Right lobe of liver (tissue), 6 donors: ENCODE measurements at regions not wholly inside any gene's neighbourhood (a gene's known extent, or its start where the extent isn't known, plus 50 kb on each side); places are given as distances from the start of the nearest gene placed in this dataset.

Source experiments
- ATAC-seq, 4 donors: fragments of 200-7000 bp; cut with Tn5 transposase; one replicate each; pipeline ENCODE4 v1.9.1; 2020; ENCODE audit warnings: mild to moderate bottlenecking in 4 of 4, moderate library complexity in 4 of 4
- DNase-seq, 3 donors: peaks; one replicate each; pipeline ENCODE4 v3.0.0-alpha.2; 2020
- H3K27ac ChIP-seq, 3 donors: fragments of 200-600 bp; one replicate each; pipeline ENCODE4 v1.8.0; 2022
- H3K27me3 ChIP-seq, 2 donors: fragments of 200-600 bp; one replicate each; pipeline ENCODE4 v1.8.0; 2022
- H3K36me3 ChIP-seq, 4 donors: fragments of 200-600 bp; sonication (generic) in 1 of 4; one replicate each; pipeline versions ENCODE4 v1.5.1 to v1.8.0; 2017 to 2022; ENCODE audit warnings: control low read depth in 1 of 4
- H3K4me1 ChIP-seq, 4 donors: fragments of 200-600 bp; sonication (generic) in 1 of 4; one replicate each; pipeline versions ENCODE4 v1.5.1 to v1.8.0; 2017 to 2022; ENCODE audit warnings: control low read depth in 1 of 4
- H3K4me3 ChIP-seq, 3 donors: fragments of 200-600 bp; one replicate each; pipeline ENCODE4 v1.8.0; 2022
- H3K9me3 ChIP-seq, 4 donors: fragments of 200-600 bp; sonication (generic) in 1 of 4; one replicate each; pipeline versions ENCODE4 v1.5.1 to v1.8.0; 2017 to 2022; ENCODE audit warnings: control low read depth in 1 of 4
- CTCF ChIP-seq, 4 donors: fragments of 200-600 bp in 3 of 4; fragments of 450-650 bp in 1 of 4; IDR thresholded peaks; one replicate each; pipeline versions ENCODE4 v1.5.1 to v1.8.0; 2016 to 2022; ENCODE audit warnings: antibody characterized with exemption in 4 of 4, mild to moderate bottlenecking in 2 of 4
- POLR2A ChIP-seq: fragments of 450-650 bp; IDR thresholded peaks from one replicate; pipeline ENCODE4 v1.6.1; 2017; ENCODE audit warnings: antibody characterized with exemption, mild to moderate bottlenecking
- WGBS: methylation state at CpG from one replicate; pipeline ENCODE4 v1.1.6; 2018; ENCODE audit warnings: low coverage, low lambda C conversion rate; ENCODE audit not compliant: insufficient coverage; ENCODE audit errors: missing lambda C conversion rate; 5-methylcytosine and 5-hydroxymethylcytosine counted together
- intact Hi-C, 2 donors: fragments of 100-400 bp; cut with DNase I; formaldehyde crosslinking; loops; one replicate each; pipeline versions ENCODE4 v1.11.2 to v1.14.1; 2022
- donor health status: DM: no; HTN: yes; CAD: no.
- donor health status: DM: no; HTN: no; CAD: no.
- donor health status: DM: no; HTN: no; CAD: no.
- donor health status: DM: no; HTN: yes; CAD: no.
- donor health status: DM: no; HTN: yes; CAD: no.

DNA sequence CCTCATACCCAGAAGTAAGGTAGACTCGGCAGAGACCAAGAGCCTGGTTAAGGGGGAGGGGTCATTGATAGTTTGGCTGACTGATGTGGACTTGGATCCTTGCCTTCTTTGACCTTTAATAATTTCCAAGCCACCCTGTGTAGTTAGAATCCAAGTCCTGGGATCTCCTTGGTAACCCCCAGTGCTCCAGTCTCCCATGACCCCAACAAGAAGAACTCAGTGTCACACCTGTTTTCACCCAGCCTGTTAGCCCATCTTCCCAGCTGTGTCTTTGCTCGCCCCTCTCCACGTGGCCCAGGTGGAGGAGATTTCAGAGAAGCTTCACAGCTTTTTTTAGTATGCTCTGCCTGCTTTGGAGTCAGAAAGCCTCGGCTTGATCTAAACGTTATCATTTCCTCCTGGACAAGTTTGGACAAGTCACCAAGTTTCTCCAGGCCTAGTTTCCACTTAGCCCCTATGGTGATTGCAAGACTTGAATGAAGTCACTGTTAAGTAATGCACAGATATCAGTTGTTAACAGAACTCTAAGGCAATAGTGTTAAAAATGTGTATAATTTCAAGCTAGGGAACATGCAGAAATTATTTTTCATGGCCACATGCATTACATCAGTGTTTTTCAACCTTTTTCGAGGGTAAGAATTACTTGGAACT lies 170.0 kb downstream of the TMEM38B start:
- no peak for TF ChIP-seq CTCF (IDR thresholded peaks at IDR 0.05)
- TF ChIP-seq POLR2A: no peak
- Histone ChIP-seq H3K27ac (no peak overlapping the region), H3K9me3 (no peaks in the 10 kb centered on the region), H3K4me3 (no peak overlapping the region), H3K4me1 (no peaks in the 10 kb centered on the region), H3K36me3 (no peaks in the 10 kb centered on the region), H3K27me3 (no peaks in the 10 kb centered on the region)
- DNase-seq (no peak), ATAC-seq (no peak)
- intact Hi-C loops: no loop called here
- 73% methylated on average over 3 of the region's 6 CpGs for WGBS

DNA sequence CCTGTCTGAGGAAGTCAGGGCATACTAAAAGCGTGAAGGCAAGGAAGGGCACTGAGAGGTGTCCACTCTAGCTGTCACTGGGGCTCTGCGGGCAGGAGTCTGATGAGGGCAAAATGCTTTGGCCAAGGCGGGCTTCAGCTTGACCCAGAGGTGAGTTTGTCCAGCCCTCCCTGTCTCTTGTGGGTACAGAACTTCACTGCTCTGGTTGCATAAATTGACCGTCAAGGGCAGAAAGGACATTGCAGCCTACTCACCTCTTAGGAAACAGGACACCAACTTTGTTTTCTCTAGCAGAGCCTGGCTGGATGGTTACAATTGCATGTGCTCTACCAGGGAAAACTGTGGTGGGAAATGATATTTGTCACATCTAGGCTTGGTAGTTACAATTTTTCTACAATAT lies 170.9 kb downstream of the TMEM38B start:
- H3K36me3 ChIP-seq: no peaks in the 10 kb centered on the region
- no peak overlapping the region for H3K4me3 ChIP-seq
- WGBS: no CpG with 5 or more reads among the region's 4 CpGs
- ATAC-seq: no peak
- no peak overlapping the region for H3K27ac ChIP-seq
- no peak for DNase-seq
- intact Hi-C loops: no loop called here
- no peaks in the 10 kb centered on the region for H3K27me3 ChIP-seq
- H3K4me1 ChIP-seq: no peaks in the 10 kb centered on the region
- TF ChIP-seq CTCF (IDR thresholded peaks at IDR 0.05): no peak
- TF ChIP-seq POLR2A: no peak
- no peaks in the 10 kb centered on the region for H3K9me3 ChIP-seq

GRCh38 chr9:105871540-105871939 lies 177.2 kb downstream of the TMEM38B start:
- TF ChIP-seq CTCF (IDR thresholded peaks at IDR 0.05) (no peak), POLR2A (no peak)

GRCh38 chr9:105873801-105874200 lies 179.5 kb downstream of the TMEM38B start:
- 68% methylated on average over 3 of the region's 3 CpGs for WGBS
- Histone ChIP-seq H3K9me3 (no peaks in the 10 kb centered on the region), H3K4me1 (no peaks in the 10 kb centered on the region), H3K27ac (no peak overlapping the region), H3K4me3 (no peak overlapping the region), H3K36me3 (no peaks in the 10 kb centered on the region), H3K27me3 (no peaks in the 10 kb centered on the region)
- TF ChIP-seq POLR2A (no peak), CTCF (IDR thresholded peaks at IDR 0.05) (no peak)
- DNase-seq (no peak), ATAC-seq (no peak)
- intact Hi-C loops: loop anchor here in 1 of 2 donors (10.0 kb wide), 1 partner anchor 259 kb away; no protein-coding TSS in a partner anchor

More at GRCh38 chr9:105871540-105871939, 177.2 kb downstream of the TMEM38B start:
- Histone ChIP-seq H3K36me3 (no peaks in the 10 kb centered on the region), H3K27me3 (no peaks in the 10 kb centered on the region), H3K27ac (no peak overlapping the region), H3K4me1 (no peaks in the 10 kb centered on the region), H3K4me3 (no peak overlapping the region), H3K9me3 (no peaks in the 10 kb centered on the region)
- DNase-seq: no peak
- WGBS: 37% methylated on average over 2 of the region's 2 CpGs
- no peak for ATAC-seq
- intact Hi-C loops: loop anchor here in 1 of 2 donors (10.0 kb wide), 1 partner anchor 257 kb away; no protein-coding TSS in a partner anchor
